Activated CD8-positive, alpha-beta memory T cell treated with anti-CD3 and anti-CD28 coated beads for 36 hours (primary cell): ENCODE measurements at regions not wholly inside any gene's neighbourhood (a gene's known extent, or its start where the extent isn't known, plus 50 kb on each side); places are given as distances from the start of the nearest gene placed in this dataset.

Source experiments
- CTCF ChIA-PET: fragments of 350-600 bp; sonication (Branson Sonifier 250); formaldehyde crosslinking; loops from one replicate; lab custom pipeline; 2021; ENCODE audit warnings: antibody characterized with exemption; lab: Charles Lee
- POLR2A ChIA-PET: fragments of 350-600 bp; sonication (Branson Sonifier 250); formaldehyde crosslinking; loops from one replicate; lab custom pipeline; 2021; ENCODE audit warnings: antibody characterized with exemption; lab: Charles Lee

GRCh38 chr10:61119573-61119972, 175.6 kb upstream of the RHOBTB1 start:
- POLR2A ChIA-PET: no interaction called here
- CTCF ChIA-PET: no interaction called here

GRCh38 chr10:61115897-61116296, 171.9 kb upstream of the RHOBTB1 start:
- ChIA-PET CTCF (no interaction called here), POLR2A (no interaction called here)

GRCh38 chr10:61112771-61113170, 168.8 kb upstream of the RHOBTB1 start:
- ChIA-PET POLR2A (no interaction called here), CTCF (no interaction called here)

- POLR2A ChIA-PET: no interaction called here
- CTCF ChIA-PET: no interaction called here
Measured at GRCh38 chr10:61110936-61111335, 167.0 kb upstream of the RHOBTB1 start.

- ChIA-PET CTCF (no interaction called here), POLR2A (no interaction called here)
Measured at GRCh38 chr10:61110188-61110844, 166.3 kb upstream of the RHOBTB1 start.

- ChIA-PET POLR2A (interaction anchor here (0.5 kb wide), 1 partner anchor 33 kb away, joined by 3 read pairs; no protein-coding TSS in a partner anchor), CTCF (no interaction called here)
Measured at GRCh38 chr10:61108915-61109314, 164.9 kb upstream of the RHOBTB1 start.

GRCh38 chr10:61100887-61101286, 156.9 kb upstream of the RHOBTB1 start:
- CTCF ChIA-PET: no interaction called here
- POLR2A ChIA-PET: no interaction called here

- POLR2A ChIA-PET: no interaction called here
- CTCF ChIA-PET: no interaction called here
Measured at GRCh38 chr10:61099756-61100155, 155.8 kb upstream of the RHOBTB1 start.

GRCh38 chr10:61098966-61099365, 155.0 kb upstream of the RHOBTB1 start:
- ChIA-PET POLR2A (no interaction called here), CTCF (no interaction called here)

- POLR2A ChIA-PET: no interaction called here
- CTCF ChIA-PET: no interaction called here
Measured at GRCh38 chr10:61097026-61097425, 153.0 kb upstream of the RHOBTB1 start.

- CTCF ChIA-PET: no interaction called here
Measured at GRCh38 chr10:61096056-61096455, 152.1 kb upstream of the RHOBTB1 start.

GRCh38 chr10:61091531-61091930, 147.5 kb upstream of the RHOBTB1 start:
- CTCF ChIA-PET: no interaction called here
- POLR2A ChIA-PET: no interaction called here

More at GRCh38 chr10:61096056-61096455, 152.1 kb upstream of the RHOBTB1 start:
- POLR2A ChIA-PET: no interaction called here

GRCh38 chr10:61089251-61089650, 145.3 kb upstream of the RHOBTB1 start:
- CTCF ChIA-PET: no interaction called here
- POLR2A ChIA-PET: no interaction called here

GRCh38 chr10:61084493-61084892, 140.5 kb upstream of the RHOBTB1 start:
- CTCF ChIA-PET: no interaction called here

GRCh38 chr10:61081301-61081700, 137.3 kb upstream of the RHOBTB1 start:
- CTCF ChIA-PET: no interaction called here
- POLR2A ChIA-PET: no interaction called here

More at GRCh38 chr10:61084493-61084892, 140.5 kb upstream of the RHOBTB1 start:
- POLR2A ChIA-PET: no interaction called here

GRCh38 chr10:61078542-61079275, 134.7 kb upstream of the RHOBTB1 start:
- ChIA-PET CTCF (no interaction called here), POLR2A (no interaction called here)

- POLR2A ChIA-PET: no interaction called here
- CTCF ChIA-PET: no interaction called here
Measured at GRCh38 chr10:61076572-61077114, 132.7 kb upstream of the RHOBTB1 start.

- ChIA-PET CTCF (no interaction called here), POLR2A (no interaction called here)
Measured at GRCh38 chr10:61073391-61073790, 129.4 kb upstream of the RHOBTB1 start.

- ChIA-PET CTCF (no interaction called here), POLR2A (no interaction called here)
Measured at GRCh38 chr10:61071580-61071979, 127.6 kb upstream of the RHOBTB1 start.

GRCh38 chr10:61068471-61068870, 124.5 kb upstream of the RHOBTB1 start:
- ChIA-PET CTCF (no interaction called here), POLR2A (no interaction called here)
